ENCODE measurements at regions not wholly inside any gene's neighbourhood (a gene's known extent, or its start where the extent isn't known, plus 50 kb on each side); places are given as distances from the start of the nearest gene placed in this dataset.

- no peak for TF ChIP-seq STAT6 (CRISPR knock-in tag; IDR thresholded peaks at IDR 0.05)
- TF ChIP-seq ZNF407 (IDR thresholded peaks at IDR 0.05; ENCODE audit: low read depth), result no peak
- TF ChIP-seq BRD4 (IDR thresholded peaks at IDR 0.05), result no peak
- no peak for TF ChIP-seq ATF6 (CRISPR knock-in tag; IDR thresholded peaks at IDR 0.05)
- no peak for TF ChIP-seq ZNF3 (CRISPR knock-in tag; IDR thresholded peaks at IDR 0.05)
- no peak for TF ChIP-seq TCF15 (CRISPR knock-in tag; IDR thresholded peaks at IDR 0.05)
- TF ChIP-seq CBFB (CRISPR knock-in tag; IDR thresholded peaks at IDR 0.05), result no peak
- no peak for TF ChIP-seq NCOA4 (IDR thresholded peaks at IDR 0.05; ENCODE audit: partially characterized antibody)
- TF ChIP-seq CREB1 (IDR thresholded peaks at IDR 0.05), result no peak
- no peak for TF ChIP-seq CREB1 (CRISPR knock-in tag; IDR thresholded peaks at IDR 0.05)
- no peak for TF ChIP-seq KLF13 (tag; IDR thresholded peaks at IDR 0.05; ENCODE audit: borderline replicate concordance, low read depth)
Measured at GRCh38 chr5:143646961-143647360, 165.0 kb upstream of the HMHB1 start (continued).

Data from K562 (cell line).